ENCODE measurements at regions not wholly inside any gene's neighbourhood (a gene's known extent, or its start where the extent isn't known, plus 50 kb on each side); places are given as distances from the start of the nearest gene placed in this dataset.
"Not testable (repeated sequence)": the region's sequence is repeated elsewhere in the genome, so short reads cannot be mapped to it uniquely, and the experiment has no call there.

- DNase-seq (ENCODE audit: low read depth in 2 of 3, low spot score in 1 of 3) = no peak
Observed at GRCh38 chr5:102613661-102614060, 114.9 kb upstream of the SLCO6A1 start.

GRCh38 chr5:102617191-102618187, 118.7 kb upstream of the SLCO6A1 start:
- no peak for DNase-seq (ENCODE audit: low read depth in 2 of 3, low spot score in 1 of 3)

- DNase-seq (ENCODE audit: low read depth in 2 of 3, low spot score in 1 of 3) = no peak
Observed at GRCh38 chr5:102622262-102622661, 123.5 kb upstream of the SLCO6A1 start.

- no peak for DNase-seq (ENCODE audit: low read depth in 2 of 3, low spot score in 1 of 3)
Observed at GRCh38 chr5:102623329-102624065, 124.7 kb upstream of the SLCO6A1 start.

DNA sequence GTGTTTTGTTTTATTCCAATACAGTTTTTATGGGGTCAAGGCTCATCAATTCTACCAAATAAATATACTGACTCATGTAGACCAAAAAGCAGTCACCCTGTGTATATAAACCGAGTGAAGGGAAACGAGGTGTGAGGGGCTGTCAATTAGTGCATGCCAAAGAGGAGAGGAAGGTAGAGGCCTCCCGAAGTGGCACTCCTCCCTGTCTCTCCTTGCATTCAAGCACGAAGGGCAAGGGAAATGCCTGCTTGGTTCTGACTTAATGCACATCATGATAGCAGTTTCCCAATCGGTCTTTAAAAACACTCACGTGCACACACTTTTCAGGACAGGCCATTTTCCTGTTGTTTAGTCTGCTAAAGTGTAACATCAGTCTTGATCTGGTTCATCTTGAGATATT, 125.6 kb upstream of the SLCO6A1 start:
- no peak for DNase-seq (ENCODE audit: low read depth in 2 of 3, low spot score in 1 of 3)

DNA sequence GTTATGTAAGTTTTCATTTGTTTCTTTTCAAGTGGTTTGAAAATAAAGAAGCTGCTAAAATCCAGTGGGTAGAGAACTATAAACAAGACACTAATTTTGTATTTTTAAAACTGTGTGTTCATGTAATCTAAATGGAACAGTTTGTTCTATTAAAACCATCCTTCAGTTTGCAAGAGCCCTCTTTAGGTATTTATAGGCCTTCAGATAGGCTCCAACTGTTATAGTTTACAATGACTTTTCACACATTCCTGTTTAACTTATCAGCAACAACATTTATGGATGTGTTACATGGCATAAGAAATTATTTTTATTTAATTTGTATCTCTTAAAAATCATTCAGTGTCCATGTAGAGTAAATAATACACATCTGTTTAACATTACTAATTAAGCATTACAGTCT, 126.7 kb upstream of the SLCO6A1 start:
- no peak for DNase-seq (ENCODE audit: low read depth in 2 of 3, low spot score in 1 of 3)

DNA sequence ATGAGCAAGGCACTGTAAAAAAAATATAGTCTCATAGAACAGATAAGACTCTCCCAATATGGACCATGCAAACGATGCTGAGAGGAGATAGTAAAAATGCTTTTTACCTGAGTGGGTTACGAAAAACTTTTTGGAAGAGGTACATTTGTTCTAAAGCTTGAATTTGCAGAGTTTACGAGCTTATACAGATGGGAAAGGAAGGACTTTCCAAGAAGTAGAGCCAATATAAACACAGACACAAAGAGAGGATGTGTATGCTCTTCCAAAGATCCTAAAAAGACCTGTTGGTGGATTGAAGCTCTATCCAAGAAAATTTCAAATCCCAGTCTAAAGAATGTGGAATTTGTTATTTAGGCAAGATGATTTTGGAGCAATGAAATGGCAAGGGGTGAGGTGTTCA, 127.1 kb upstream of the SLCO6A1 start:
- DNase-seq (ENCODE audit: low read depth in 2 of 3, low spot score in 1 of 3) = no peak

DNA sequence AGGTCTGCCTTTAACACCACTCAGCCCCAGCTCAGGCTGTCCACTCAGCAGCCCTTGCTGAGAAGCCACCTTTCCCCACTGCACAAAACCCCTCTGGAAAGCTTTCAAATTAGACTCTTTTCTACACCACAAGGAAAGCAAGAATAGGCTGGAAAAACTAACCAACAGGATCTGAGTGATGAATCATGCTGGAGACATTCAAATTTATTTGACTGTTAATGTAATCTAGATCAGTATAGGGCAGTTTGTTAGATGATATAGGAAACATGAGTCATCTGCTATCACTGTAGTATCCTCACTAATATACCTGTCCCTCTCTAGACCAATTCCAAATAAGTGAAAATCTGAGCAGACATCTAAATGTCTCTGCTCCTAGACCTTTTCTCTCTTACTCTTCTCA, 127.8 kb upstream of the PAM start:
- no peak for DNase-seq (ENCODE audit: low read depth in 2 of 3, low spot score in 1 of 3)

- no peak for DNase-seq (ENCODE audit: low read depth in 2 of 3, low spot score in 1 of 3)
Observed at GRCh38 chr5:102628441-102629175, 126.5 kb upstream of the PAM start.

GRCh38 chr5:102629827-102630605, 125.1 kb upstream of the PAM start:
- DNase-seq (ENCODE audit: low read depth in 2 of 3, low spot score in 1 of 3) = no peak

DNA sequence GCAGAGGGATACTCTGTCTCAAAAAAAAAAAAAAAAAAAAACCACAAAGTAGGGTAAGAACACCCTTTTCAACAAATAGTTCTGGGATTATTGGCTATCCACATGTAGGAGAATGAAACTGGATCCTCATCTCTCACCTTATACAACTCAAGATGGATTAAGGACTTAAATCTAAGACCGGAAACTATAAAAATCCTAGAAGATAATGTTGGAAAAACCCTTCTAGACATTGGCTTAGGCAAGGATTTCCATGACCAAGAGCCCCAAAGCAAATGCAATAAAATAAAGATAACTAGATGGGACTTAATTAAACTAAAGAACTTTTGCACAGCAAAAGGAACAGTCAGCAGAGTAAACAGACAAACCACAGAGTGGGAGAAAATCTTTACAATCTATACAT, 119.7 kb upstream of the PAM start:
- DNase-seq (ENCODE audit: low read depth in 2 of 3, low spot score in 1 of 3) = not testable (repeated sequence)

DNA sequence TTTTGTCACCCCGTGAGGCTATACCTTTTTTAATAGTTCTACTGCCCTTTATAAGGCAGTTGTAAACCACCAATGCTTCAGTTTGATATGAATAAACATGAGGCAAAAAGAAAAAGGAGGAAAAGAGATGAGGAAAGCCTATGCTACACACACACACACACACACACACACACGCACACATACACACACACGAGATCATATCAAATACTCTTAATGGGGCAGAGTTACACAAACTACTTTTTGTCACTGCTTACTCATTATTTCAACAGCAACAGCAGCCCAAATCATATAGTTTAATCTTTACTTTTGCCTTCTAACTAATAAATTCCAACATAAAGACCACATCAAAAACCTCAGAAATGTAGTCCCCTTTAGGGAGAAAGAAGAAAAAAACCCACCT, 116.8 kb upstream of the PAM start:
- no peak for DNase-seq (ENCODE audit: low read depth in 2 of 3, low spot score in 1 of 3)

DNA sequence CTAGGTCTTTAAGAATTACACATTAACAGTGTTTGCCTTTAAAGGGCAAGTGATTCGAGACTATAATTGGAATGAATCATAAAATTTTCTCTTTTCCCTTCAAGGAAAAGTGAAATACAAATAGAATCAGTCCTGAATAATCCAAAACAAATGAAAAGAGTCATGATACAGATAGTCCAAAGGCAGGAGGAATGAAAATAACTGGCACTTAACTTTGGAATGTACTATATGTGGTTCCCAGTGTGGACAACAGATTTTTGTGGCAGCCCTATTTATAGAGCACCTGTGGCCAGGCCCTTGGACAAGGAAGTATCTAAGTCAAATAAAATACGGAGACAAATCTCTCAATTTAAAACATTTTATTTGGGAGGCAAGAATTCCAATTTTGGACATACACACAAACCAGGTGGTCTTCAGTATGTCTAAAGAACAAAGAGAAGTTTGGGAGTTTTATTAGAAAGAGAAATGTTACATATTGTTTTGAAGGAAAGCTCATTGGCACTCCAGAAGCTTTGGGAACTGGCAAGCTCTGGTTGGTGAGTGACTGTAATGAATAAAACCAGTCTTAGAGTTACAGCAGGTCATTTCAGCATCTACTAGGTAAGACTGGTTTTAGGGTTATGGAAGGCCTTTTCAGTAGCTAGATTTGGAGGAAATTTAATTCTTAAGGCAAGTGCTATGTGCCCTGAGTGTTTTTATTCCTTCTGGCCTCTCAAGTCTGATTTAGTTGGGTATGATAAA, 116.0 kb upstream of the PAM start:
- no peak for DNase-seq (ENCODE audit: low read depth in 2 of 3, low spot score in 1 of 3)

- DNase-seq (ENCODE audit: low read depth in 2 of 3, low spot score in 1 of 3) = no peak
Observed at GRCh38 chr5:102649731-102650130, 105.4 kb upstream of the PAM start.

DNA sequence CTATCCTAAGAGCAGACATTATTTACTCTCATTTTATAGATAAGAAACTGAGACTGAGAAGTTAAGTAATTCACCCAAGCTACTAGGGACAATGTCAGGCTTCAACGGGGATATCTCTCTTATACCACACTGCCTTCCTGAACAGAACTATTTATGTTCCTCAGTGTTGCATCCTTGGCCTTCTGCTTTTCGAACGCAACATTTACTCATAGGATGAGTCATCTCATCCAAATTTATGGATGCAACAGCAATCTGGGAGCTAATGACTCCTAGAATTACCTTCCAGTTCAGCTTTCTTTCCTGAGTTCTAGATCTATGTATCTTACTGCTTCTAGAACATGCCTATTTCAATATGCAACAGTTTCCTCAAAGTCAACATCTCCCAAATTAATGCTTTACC, 103.6 kb upstream of the PAM start:
- DNase-seq (ENCODE audit: low read depth in 2 of 3, low spot score in 1 of 3) = no peak

GRCh38 chr5:102654559-102655349, 100.4 kb upstream of the PAM start:
- no peak for DNase-seq (ENCODE audit: low read depth in 2 of 3, low spot score in 1 of 3)

- DNase-seq (ENCODE audit: low read depth in 2 of 3, low spot score in 1 of 3) = no peak
Observed at GRCh38 chr5:102659151-102659550, 96.0 kb upstream of the PAM start.

GRCh38 chr5:102660111-102660510, 95.0 kb upstream of the PAM start:
- DNase-seq (ENCODE audit: low read depth in 2 of 3, low spot score in 1 of 3) = no peak

Data from stimulated activated CD4-positive, alpha-beta T cell treated with anti-CD3 and anti-CD28 coated beads, Interleukin-12 subunit alpha, Interleukin-12 subunit beta, amount 100 ng/mL, for 48 hours (primary cell).